Upper lobe of right lung (tissue), 1 donor: ENCODE measurements at regions not wholly inside any gene's neighbourhood (a gene's known extent, or its start where the extent isn't known, plus 50 kb on each side); places are given as distances from the start of the nearest gene placed in this dataset.
"Not testable (repeated sequence)": the region's sequence is repeated elsewhere in the genome, so short reads cannot be mapped to it uniquely, and the experiment has no call there.

Experiments
- ATAC-seq: fragments of 200-7000 bp; cut with Tn5 transposase; one replicate; pipeline ENCODE4 v1.9.1; 2020; ENCODE audit warnings: mild to moderate bottlenecking, moderate library complexity
- DNase-seq: peaks from one replicate; pipeline ENCODE4 v3.0.0-alpha.2; 2020
- H3K27ac ChIP-seq: fragments of 200-600 bp; one replicate; pipeline ENCODE4 v1.8.0; 2022
- H3K27me3 ChIP-seq: fragments of 200-600 bp; one replicate; pipeline ENCODE4 v1.8.0; 2022; ENCODE audit warnings: mild to moderate bottlenecking
- H3K36me3 ChIP-seq: fragments of 200-600 bp; one replicate; pipeline ENCODE4 v1.8.0; 2022
- H3K4me1 ChIP-seq: fragments of 200-600 bp; one replicate; pipeline ENCODE4 v1.8.0; 2022
- H3K4me3 ChIP-seq: fragments of 200-600 bp; one replicate; pipeline ENCODE4 v1.8.0; 2022; ENCODE audit warnings: mild to moderate bottlenecking
- H3K9me3 ChIP-seq: fragments of 200-600 bp; one replicate; pipeline ENCODE4 v1.8.0; 2022
- intact Hi-C: fragments of 100-400 bp; cut with DNase I; formaldehyde crosslinking; loops from one replicate; pipeline ENCODE4 v1.11.0; 2022
- TF ChIP-seq, protein P1 (sequence below): fragments of 200-600 bp; IDR thresholded peaks from one replicate; pipeline ENCODE4 v1.8.0; 2022; ENCODE audit warnings: antibody characterized with exemption
- donor health status: DM: no; HTN: yes; CAD: no; lungs with severe emphysema.

DNA sequence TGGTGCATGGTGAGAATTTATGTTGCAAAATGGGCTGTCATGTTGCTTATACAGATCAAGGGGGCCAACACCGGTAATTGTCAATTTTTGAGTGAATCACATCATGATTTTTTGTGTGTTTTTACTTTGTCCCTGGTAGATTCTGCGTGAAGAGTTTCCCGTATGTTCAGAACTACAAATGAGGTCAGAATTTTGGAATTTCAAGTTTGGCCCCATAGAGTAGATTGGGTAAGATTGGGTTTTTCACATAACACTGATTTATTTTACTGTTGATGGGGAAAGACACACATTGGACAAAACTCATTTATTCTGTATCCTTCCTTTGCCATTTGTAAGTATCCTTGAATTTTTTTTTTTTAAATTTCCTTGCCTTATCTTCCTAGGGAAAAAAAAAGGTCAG, 158.5 kb upstream of the MXRA5 start:
- intact Hi-C loops = no loop called here
- DNase-seq (no peak), ATAC-seq (no peak)
- Histone ChIP-seq H3K9me3 (no peaks in the 10 kb centered on the region), H3K27ac (no peak overlapping the region), H3K4me3 (no peak overlapping the region), H3K4me1 (no peaks in the 10 kb centered on the region), H3K36me3 (no peaks in the 10 kb centered on the region), H3K27me3 (no peaks in the 10 kb centered on the region)
- TF ChIP-seq, protein P1, sequence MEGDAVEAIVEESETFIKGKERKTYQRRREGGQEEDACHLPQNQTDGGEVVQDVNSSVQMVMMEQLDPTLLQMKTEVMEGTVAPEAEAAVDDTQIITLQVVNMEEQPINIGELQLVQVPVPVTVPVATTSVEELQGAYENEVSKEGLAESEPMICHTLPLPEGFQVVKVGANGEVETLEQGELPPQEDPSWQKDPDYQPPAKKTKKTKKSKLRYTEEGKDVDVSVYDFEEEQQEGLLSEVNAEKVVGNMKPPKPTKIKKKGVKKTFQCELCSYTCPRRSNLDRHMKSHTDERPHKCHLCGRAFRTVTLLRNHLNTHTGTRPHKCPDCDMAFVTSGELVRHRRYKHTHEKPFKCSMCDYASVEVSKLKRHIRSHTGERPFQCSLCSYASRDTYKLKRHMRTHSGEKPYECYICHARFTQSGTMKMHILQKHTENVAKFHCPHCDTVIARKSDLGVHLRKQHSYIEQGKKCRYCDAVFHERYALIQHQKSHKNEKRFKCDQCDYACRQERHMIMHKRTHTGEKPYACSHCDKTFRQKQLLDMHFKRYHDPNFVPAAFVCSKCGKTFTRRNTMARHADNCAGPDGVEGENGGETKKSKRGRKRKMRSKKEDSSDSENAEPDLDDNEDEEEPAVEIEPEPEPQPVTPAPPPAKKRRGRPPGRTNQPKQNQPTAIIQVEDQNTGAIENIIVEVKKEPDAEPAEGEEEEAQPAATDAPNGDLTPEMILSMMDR = no peak

DNA sequence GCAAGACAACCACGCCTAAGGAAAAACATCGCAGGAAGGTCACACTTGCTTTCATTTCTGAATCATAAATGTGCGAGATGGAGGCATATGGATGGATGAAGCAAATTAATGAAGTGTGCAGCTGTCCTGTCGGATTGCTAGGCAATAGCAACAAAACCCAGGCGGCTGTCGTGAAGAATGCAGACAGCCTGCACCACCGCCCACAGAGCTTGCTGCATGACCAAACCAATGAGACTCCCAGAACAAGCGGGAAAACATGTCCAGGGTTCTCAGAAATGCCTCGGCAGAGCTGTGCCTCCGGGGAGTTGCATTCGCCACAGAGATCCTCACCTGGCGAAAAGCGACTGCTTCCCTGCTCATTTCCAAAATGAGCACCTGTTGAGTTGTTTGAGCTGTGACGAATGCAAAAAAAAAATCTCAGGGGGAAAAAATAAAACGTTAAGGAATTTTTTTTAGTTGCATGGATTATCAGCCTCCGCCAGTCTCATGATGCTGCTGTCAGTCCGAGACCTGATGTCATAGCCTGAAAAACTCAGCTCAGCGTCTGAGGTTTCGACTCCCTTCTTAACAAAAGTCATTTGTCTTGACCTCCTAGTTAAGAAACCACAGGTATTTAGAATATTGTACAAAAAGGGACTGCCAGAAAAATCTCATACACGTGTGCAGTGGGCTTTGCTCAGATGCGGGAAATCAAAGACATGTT, 155.5 kb upstream of the MXRA5 start:
- ATAC-seq (no peak), DNase-seq (no peak)
- Histone ChIP-seq H3K9me3 (no peaks in the 10 kb centered on the region), H3K36me3 (no peaks in the 10 kb centered on the region), H3K4me3 (no peak overlapping the region), H3K4me1 (no peaks in the 10 kb centered on the region), H3K27me3 (no peaks in the 10 kb centered on the region), H3K27ac (no peak overlapping the region)
- intact Hi-C loops = no loop called here
- TF ChIP-seq, protein P1 = no peak

GRCh38 chrX:3495836-3496769, 149.7 kb upstream of the MXRA5 start:
- not testable (repeated sequence) for ATAC-seq

DNA sequence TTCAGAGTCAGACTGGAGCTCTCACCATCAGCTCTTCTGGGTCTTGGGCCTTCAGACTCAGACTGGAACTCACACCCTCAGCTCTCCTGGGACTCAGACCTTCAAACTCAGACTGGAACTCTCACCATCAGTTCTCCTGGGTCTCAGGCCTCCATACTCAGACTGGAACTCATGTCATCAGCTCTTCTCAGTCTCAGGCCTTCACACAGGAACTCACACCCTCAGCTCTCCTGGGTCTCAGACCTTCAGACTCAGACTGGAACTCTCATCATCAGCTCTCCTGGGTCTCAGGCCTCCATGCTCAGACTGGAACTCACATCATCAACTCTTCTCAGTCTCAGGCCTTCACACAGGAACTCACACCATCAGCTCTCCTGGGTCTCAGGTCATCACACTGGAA, 147.2 kb upstream of the MXRA5 start:
- TF ChIP-seq, protein P1 = no peak
- H3K36me3 ChIP-seq = no peaks in the 10 kb centered on the region
- H3K9me3 ChIP-seq = no peaks in the 10 kb centered on the region
- H3K4me1 ChIP-seq = no peaks in the 10 kb centered on the region
- H3K27ac ChIP-seq = no peak overlapping the region
- DNase-seq = no peak
- no peak for ATAC-seq
- intact Hi-C loops = no loop called here
- H3K4me3 ChIP-seq = no peak overlapping the region
- H3K27me3 ChIP-seq = no peaks in the 10 kb centered on the region

More at GRCh38 chrX:3495836-3496769, 149.7 kb upstream of the MXRA5 start:
- intact Hi-C loops, H3K4me1 ChIP-seq, H3K4me3 ChIP-seq, H3K27ac ChIP-seq, H3K9me3 ChIP-seq, DNase-seq, H3K36me3 ChIP-seq, H3K27me3 ChIP-seq: not testable (repeated sequence)

DNA sequence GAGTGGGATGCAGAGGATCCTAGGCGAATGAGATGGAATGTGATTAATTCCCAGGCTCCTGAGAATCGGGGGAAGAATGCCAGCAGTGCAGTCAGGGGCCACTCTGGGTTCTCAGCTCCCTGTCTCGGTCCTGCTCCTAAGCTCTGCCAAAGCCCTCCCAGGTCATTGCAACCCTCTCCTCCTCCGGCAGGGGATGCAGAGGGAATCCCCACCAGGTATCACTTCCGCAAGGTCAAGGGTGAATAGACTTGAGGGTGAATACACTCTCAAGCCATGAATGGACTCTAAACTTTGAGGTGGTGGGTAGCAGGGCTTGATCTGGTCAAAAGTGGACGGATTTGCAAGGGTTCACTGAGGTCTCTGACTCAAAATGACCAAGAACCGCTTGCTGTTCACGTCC, 139.3 kb upstream of the MXRA5 start:
- H3K9me3 ChIP-seq = no peaks in the 10 kb centered on the region
- H3K27me3 ChIP-seq = no peaks in the 10 kb centered on the region
- ATAC-seq (no peak), DNase-seq (no peak)
- no peaks in the 10 kb centered on the region for H3K4me1 ChIP-seq
- H3K4me3 ChIP-seq = no peak overlapping the region
- H3K36me3 ChIP-seq = no peaks in the 10 kb centered on the region
- intact Hi-C loops = no loop called here
- H3K27ac ChIP-seq = no peak overlapping the region
- TF ChIP-seq, protein P1 = no peak

DNA sequence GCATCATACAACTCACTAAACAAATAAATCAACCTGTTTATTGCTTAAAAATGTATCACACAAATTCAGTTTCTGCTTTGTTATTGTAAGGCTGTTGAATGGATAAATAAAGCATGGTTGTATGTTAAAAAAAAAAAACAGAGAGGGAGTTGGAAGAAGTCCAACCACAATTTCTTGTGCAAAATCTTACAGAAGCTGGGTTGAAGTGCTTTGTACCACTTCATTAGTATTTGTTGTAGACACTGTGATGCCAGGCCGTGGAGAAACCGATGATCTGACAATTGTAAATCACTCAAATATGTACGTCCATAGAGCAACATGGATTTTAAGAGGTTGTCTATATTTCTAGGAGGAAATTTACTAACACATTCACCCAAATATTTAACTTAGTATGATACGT, 132.6 kb upstream of the MXRA5 start:
- TF ChIP-seq, protein P1 = no peak

More for the DNA sequence above, 132.6 kb upstream of the MXRA5 start:
- DNase-seq = no peak
- no peak for ATAC-seq
- no peaks in the 10 kb centered on the region for H3K9me3 ChIP-seq
- H3K27me3 ChIP-seq = no peaks in the 10 kb centered on the region
- no peaks in the 10 kb centered on the region for H3K4me1 ChIP-seq
- no peak overlapping the region for H3K4me3 ChIP-seq
- no peak overlapping the region for H3K27ac ChIP-seq
- intact Hi-C loops = no loop called here
- H3K36me3 ChIP-seq = no peaks in the 10 kb centered on the region
